ENCODE measurements at regions not wholly inside any gene's neighbourhood (a gene's known extent, or its start where the extent isn't known, plus 50 kb on each side); places are given as distances from the start of the nearest gene placed in this dataset.

DNA sequence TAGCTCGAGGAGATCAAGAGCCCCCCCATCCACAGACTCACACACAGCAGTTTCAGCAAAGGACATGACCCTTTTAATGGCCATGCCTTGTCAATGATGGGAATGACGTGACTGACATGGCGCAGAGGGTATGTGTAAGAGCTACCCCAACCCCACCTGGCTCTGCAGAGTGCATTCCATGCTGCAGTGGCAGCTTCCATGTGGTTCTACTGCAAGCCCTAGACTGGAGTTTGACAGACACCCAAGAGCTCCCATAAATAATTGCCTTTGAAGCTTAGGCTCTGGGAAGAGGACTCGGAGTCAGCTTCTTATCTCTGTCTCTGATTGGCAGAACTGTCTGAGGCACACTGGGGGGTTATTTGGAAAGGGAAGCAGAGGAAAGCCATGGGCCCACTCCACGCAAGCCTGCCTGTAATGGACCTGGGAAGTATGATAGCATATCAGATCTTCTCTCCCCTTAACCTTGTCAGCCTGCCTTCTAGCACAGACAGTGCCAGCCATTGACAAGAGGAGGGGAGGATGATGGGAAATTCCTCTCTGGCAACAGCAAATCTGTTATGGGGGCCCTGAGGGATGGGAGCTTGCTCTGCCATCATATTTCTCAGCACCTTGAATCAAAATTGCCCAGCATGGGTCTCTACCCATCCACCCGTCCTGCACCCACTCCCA lies 478.5 kb upstream of the PODXL start:
- TF ChIP-seq POLR2A (conservative IDR thresholded peaks at IDR 0.05): no peak
- TF ChIP-seq MAFK (IDR thresholded peaks at IDR 0.05; ENCODE audit: low read length): no peak
- TF ChIP-seq, protein P1, sequence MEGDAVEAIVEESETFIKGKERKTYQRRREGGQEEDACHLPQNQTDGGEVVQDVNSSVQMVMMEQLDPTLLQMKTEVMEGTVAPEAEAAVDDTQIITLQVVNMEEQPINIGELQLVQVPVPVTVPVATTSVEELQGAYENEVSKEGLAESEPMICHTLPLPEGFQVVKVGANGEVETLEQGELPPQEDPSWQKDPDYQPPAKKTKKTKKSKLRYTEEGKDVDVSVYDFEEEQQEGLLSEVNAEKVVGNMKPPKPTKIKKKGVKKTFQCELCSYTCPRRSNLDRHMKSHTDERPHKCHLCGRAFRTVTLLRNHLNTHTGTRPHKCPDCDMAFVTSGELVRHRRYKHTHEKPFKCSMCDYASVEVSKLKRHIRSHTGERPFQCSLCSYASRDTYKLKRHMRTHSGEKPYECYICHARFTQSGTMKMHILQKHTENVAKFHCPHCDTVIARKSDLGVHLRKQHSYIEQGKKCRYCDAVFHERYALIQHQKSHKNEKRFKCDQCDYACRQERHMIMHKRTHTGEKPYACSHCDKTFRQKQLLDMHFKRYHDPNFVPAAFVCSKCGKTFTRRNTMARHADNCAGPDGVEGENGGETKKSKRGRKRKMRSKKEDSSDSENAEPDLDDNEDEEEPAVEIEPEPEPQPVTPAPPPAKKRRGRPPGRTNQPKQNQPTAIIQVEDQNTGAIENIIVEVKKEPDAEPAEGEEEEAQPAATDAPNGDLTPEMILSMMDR (IDR thresholded peaks at IDR 0.05 in 2 of 3, conservative IDR thresholded peaks at IDR 0.05 in 1 of 3; ENCODE audit: insufficient read depth in 2 of 3, low read depth in 1 of 3, low read length in 3 of 3): no peak
- TF ChIP-seq, protein P2, sequence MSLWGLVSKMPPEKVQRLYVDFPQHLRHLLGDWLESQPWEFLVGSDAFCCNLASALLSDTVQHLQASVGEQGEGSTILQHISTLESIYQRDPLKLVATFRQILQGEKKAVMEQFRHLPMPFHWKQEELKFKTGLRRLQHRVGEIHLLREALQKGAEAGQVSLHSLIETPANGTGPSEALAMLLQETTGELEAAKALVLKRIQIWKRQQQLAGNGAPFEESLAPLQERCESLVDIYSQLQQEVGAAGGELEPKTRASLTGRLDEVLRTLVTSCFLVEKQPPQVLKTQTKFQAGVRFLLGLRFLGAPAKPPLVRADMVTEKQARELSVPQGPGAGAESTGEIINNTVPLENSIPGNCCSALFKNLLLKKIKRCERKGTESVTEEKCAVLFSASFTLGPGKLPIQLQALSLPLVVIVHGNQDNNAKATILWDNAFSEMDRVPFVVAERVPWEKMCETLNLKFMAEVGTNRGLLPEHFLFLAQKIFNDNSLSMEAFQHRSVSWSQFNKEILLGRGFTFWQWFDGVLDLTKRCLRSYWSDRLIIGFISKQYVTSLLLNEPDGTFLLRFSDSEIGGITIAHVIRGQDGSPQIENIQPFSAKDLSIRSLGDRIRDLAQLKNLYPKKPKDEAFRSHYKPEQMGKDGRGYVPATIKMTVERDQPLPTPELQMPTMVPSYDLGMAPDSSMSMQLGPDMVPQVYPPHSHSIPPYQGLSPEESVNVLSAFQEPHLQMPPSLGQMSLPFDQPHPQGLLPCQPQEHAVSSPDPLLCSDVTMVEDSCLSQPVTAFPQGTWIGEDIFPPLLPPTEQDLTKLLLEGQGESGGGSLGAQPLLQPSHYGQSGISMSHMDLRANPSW (CRISPR knock-in tag; IDR thresholded peaks at IDR 0.05): no peak
- TF ChIP-seq CHD2 (IDR thresholded peaks at IDR 0.05; ENCODE audit: low read depth, low read length): no peak
- no peak for TF ChIP-seq USF2 (CRISPR knock-in tag; IDR thresholded peaks at IDR 0.05)
- TF ChIP-seq, protein P3, sequence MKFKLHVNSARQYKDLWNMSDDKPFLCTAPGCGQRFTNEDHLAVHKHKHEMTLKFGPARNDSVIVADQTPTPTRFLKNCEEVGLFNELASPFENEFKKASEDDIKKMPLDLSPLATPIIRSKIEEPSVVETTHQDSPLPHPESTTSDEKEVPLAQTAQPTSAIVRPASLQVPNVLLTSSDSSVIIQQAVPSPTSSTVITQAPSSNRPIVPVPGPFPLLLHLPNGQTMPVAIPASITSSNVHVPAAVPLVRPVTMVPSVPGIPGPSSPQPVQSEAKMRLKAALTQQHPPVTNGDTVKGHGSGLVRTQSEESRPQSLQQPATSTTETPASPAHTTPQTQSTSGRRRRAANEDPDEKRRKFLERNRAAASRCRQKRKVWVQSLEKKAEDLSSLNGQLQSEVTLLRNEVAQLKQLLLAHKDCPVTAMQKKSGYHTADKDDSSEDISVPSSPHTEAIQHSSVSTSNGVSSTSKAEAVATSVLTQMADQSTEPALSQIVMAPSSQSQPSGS (CRISPR knock-in tag; IDR thresholded peaks at IDR 0.05): no peak
